CD4-positive, CD25-positive, alpha-beta regulatory T cell (primary cell): ENCODE measurements at regions not wholly inside any gene's neighbourhood (a gene's known extent, or its start where the extent isn't known, plus 50 kb on each side); places are given as distances from the start of the nearest gene placed in this dataset.

Experiments
- ATAC-seq, 2 donors: fragments of 150-1000 bp; cut with Tn5 transposase; one replicate each; pipeline ENCODE4 v1.10.0; 2021; ENCODE audit warnings: low read depth in 2 of 2, moderate number of reproducible peaks in 2 of 2, moderate library complexity in 1 of 2
- DNase-seq, 3 donors: peaks; one replicate each; pipeline versions ENCODE4 v3.0.0 to v3.0.0-alpha.2; 2012 to 2022; ENCODE audit warnings: mixed read lengths in 1 of 3
- H3K27ac ChIP-seq: one replicate; pipeline ENCODE4 v1.7.0; 2013; ENCODE audit warnings: mild to moderate bottlenecking, low read length; ENCODE audit not compliant: insufficient read depth, poor library complexity, severe bottlenecking
- H3K27me3 ChIP-seq: one replicate; pipeline ENCODE4 v1.7.0; 2013; ENCODE audit warnings: low read length; ENCODE audit not compliant: control insufficient read depth, insufficient read depth
- H3K36me3 ChIP-seq: one replicate; pipeline ENCODE4 v1.7.0; 2013; ENCODE audit warnings: mild to moderate bottlenecking, low read length, moderate library complexity; ENCODE audit not compliant: control insufficient read depth, insufficient read depth
- H3K4me1 ChIP-seq: 2 replicates; pipeline ENCODE4 v1.7.0; 2013; ENCODE audit warnings: mild to moderate bottlenecking, low read length; ENCODE audit not compliant: insufficient read depth, control insufficient read depth, poor library complexity, severe bottlenecking
- H3K4me3 ChIP-seq: one replicate; pipeline ENCODE4 v1.7.0; 2013; ENCODE audit warnings: low read depth, mild to moderate bottlenecking, low read length, moderate library complexity
- H3K9me3 ChIP-seq, 2 experiments: 1 replicate in 1 of 2; 2 replicates in 1 of 2; pipeline ENCODE4 v1.7.0; 2013; ENCODE audit warnings: low read length in 2 of 2, mild to moderate bottlenecking in 1 of 2, moderate library complexity in 1 of 2; ENCODE audit not compliant: control insufficient read depth in 2 of 2
- H3K27ac Mint-ChIP-seq, 3 donors: one replicate each; pipeline ENCODE4 v1.8.0; 2020 to 2022; ENCODE audit warnings: mild to moderate bottlenecking in 3 of 3, mixed read lengths in 3 of 3, moderate library complexity in 2 of 3
- H3K27me3 Mint-ChIP-seq: one replicate; pipeline ENCODE4 v1.8.0; 2022; ENCODE audit warnings: mild to moderate bottlenecking, mixed read lengths
- H3K36me3 Mint-ChIP-seq: one replicate; pipeline ENCODE4 v1.8.0; 2020; ENCODE audit warnings: mixed read lengths
- H3K4me1 Mint-ChIP-seq, 4 donors: one replicate each; pipeline ENCODE4 v1.8.0; 2020 to 2022; ENCODE audit warnings: mixed read lengths in 4 of 4, mild to moderate bottlenecking in 1 of 4
- H3K4me3 Mint-ChIP-seq, 4 donors: one replicate each; pipeline ENCODE4 v1.8.0; 2020 to 2022; ENCODE audit warnings: mild to moderate bottlenecking in 4 of 4, mixed read lengths in 4 of 4, moderate library complexity in 3 of 4
- H3K9me3 Mint-ChIP-seq, 7 donors: one replicate each; pipeline ENCODE4 v1.8.0; 2020 to 2022; ENCODE audit warnings: mixed read lengths in 7 of 7, mild to moderate bottlenecking in 3 of 7, moderate library complexity in 2 of 7

DNA sequence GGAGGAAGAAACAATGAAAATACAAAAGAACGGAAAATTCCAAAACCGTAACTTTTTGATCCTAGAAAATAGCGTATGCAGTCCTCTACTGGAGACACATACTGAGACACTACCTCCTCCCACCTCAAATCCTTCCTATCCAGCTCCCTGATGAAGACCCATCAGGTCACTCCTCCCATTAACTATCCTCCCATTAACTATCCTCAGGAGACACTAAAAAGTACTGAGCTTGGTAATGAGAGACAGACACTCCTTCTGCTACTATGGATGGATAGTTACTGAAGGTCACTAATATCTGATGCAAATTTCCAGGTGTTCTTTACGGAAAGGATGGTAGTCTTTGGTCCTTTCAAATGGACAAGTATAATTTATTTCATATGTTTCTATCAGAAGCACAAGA is 237.5 kb upstream of the BLID start:
- H3K36me3 ChIP-seq = no peaks in the 10 kb centered on the region
- no peaks in the 10 kb centered on the region for H3K27me3 ChIP-seq
- no peaks in the 10 kb centered on the region for H3K9me3 ChIP-seq
- H3K4me1 Mint-ChIP-seq = no peaks in the 10 kb centered on the region
- H3K27ac ChIP-seq = no peak overlapping the region
- H3K4me3 Mint-ChIP-seq = no peak overlapping the region
- DNase-seq (no peak), ATAC-seq (no peak)
- H3K27ac Mint-ChIP-seq = no peak overlapping the region
- H3K27me3 Mint-ChIP-seq = no peaks in the 10 kb centered on the region
- no peak overlapping the region for H3K4me3 ChIP-seq
- H3K9me3 Mint-ChIP-seq = peaks cover 0 to 8% (median 5%) of the 10 kb centered on the region in 7 donors
- H3K4me1 ChIP-seq = no peaks in the 10 kb centered on the region
- no peaks in the 10 kb centered on the region for H3K36me3 Mint-ChIP-seq

DNA sequence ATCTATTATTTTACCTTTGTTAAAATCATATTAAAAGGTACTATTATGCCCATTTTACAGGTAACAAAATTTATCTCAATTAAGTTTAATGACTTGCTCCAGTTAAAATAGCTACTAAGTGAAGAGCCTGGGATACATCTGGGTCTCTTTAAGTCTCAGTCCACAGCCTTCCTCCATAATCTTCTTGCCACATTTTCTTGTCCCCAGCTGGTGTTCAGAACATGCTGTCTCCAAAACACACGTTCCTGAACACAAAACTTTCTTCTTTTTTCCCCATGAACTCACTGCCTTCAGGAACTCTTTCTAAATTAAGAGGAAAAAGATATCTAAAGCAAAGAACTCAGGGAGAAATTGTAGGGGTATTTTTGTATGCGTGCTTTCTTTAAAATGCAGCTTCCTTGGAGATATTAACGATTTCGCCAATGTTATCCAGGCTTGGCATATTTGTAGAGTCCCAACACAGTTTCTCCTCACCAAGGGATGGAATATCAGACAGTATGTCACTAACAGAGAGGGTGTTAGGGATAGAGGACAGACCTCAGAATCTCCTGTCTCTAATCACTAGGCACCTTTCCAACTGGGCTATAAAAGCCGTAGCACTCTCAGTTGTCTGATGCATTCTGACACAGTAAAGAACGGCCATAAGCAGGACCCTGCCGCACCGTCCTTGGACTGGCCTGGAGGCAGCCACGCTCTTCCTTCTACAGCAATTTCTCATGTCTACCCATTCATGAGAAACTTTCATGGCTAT is 232.8 kb upstream of the BLID start:
- Mint-ChIP-seq H3K27ac (no peak overlapping the region), H3K4me1 (no peaks in the 10 kb centered on the region), H3K9me3 (peaks cover 0 to 10% (median 4%) of the 10 kb centered on the region in 7 donors), H3K4me3 (no peak overlapping the region), H3K27me3 (no peaks in the 10 kb centered on the region), H3K36me3 (no peaks in the 10 kb centered on the region)
- ATAC-seq = no peak
- DNase-seq = no peak
- no peak overlapping the region for H3K27ac ChIP-seq
- H3K4me1 ChIP-seq = no peaks in the 10 kb centered on the region
- no peak overlapping the region for H3K4me3 ChIP-seq
- no peaks in the 10 kb centered on the region for H3K36me3 ChIP-seq
- no peaks in the 10 kb centered on the region for H3K27me3 ChIP-seq
- no peaks in the 10 kb centered on the region for H3K9me3 ChIP-seq

GRCh38 chr11:122346006-122346405 is 230.0 kb upstream of the BLID start:
- H3K9me3 Mint-ChIP-seq = peaks cover 0 to 7% (median 2%) of the 10 kb centered on the region in 7 donors

DNA sequence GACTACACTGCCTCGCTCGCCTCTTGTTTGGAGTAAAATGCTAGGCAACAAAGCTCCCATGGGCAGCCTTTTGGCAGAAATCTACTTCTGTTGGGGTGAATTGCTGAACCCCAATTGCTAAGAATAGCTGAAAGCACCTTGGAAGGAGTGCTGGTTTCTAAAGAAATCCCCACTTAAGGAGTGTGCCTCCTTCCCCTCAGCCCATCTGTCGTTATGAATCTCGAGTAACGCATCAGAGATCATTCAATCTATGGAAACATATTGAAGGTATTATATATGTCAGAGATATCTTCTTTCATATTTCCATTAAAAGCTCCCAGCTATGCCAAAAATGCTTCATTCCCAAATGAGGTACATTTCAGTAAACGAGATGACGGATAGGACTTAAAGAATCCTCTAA is 229.6 kb upstream of the BLID start:
- H3K4me3 Mint-ChIP-seq = no peak overlapping the region
- H3K27me3 ChIP-seq = no peaks in the 10 kb centered on the region
- H3K27me3 Mint-ChIP-seq = peaks cover 1% of the 10 kb centered on the region
- no peaks in the 10 kb centered on the region for H3K4me1 ChIP-seq
- ATAC-seq = no peak
- no peaks in the 10 kb centered on the region for H3K9me3 ChIP-seq
- DNase-seq = no peak
- no peaks in the 10 kb centered on the region for H3K4me1 Mint-ChIP-seq
- H3K36me3 Mint-ChIP-seq = no peaks in the 10 kb centered on the region
- H3K36me3 ChIP-seq = no peaks in the 10 kb centered on the region
- H3K9me3 Mint-ChIP-seq = peaks cover 0 to 7% (median 2%) of the 10 kb centered on the region in 7 donors
- H3K4me3 ChIP-seq = no peak overlapping the region
- no peak overlapping the region for H3K27ac ChIP-seq
- no peak overlapping the region for H3K27ac Mint-ChIP-seq

More at GRCh38 chr11:122346006-122346405, 230.0 kb upstream of the BLID start:
- H3K4me1 Mint-ChIP-seq = no peaks in the 10 kb centered on the region
- H3K27me3 Mint-ChIP-seq = no peaks in the 10 kb centered on the region
- ATAC-seq (no peak), DNase-seq (no peak)
- no peaks in the 10 kb centered on the region for H3K36me3 Mint-ChIP-seq
- H3K27ac Mint-ChIP-seq = no peak overlapping the region
- Histone ChIP-seq H3K36me3 (no peaks in the 10 kb centered on the region), H3K27ac (no peak overlapping the region), H3K27me3 (no peaks in the 10 kb centered on the region), H3K9me3 (no peaks in the 10 kb centered on the region), H3K4me3 (no peak overlapping the region), H3K4me1 (no peaks in the 10 kb centered on the region)
- H3K4me3 Mint-ChIP-seq = no peak overlapping the region

GRCh38 chr11:122344215-122344614 is 228.2 kb upstream of the BLID start:
- H3K27ac ChIP-seq = no peak overlapping the region
- no peaks in the 10 kb centered on the region for H3K9me3 ChIP-seq
- Mint-ChIP-seq H3K4me1 (no peaks in the 10 kb centered on the region), H3K27ac (no peak overlapping the region), H3K4me3 (no peak overlapping the region), H3K36me3 (no peaks in the 10 kb centered on the region), H3K9me3 (peaks cover 0 to 7% (median 2%) of the 10 kb centered on the region in 7 donors), H3K27me3 (peaks cover 4% of the 10 kb centered on the region)
- no peaks in the 10 kb centered on the region for H3K27me3 ChIP-seq
- ATAC-seq (no peak), DNase-seq (no peak)
- no peak overlapping the region for H3K4me3 ChIP-seq
- no peaks in the 10 kb centered on the region for H3K36me3 ChIP-seq
- no peaks in the 10 kb centered on the region for H3K4me1 ChIP-seq

DNA sequence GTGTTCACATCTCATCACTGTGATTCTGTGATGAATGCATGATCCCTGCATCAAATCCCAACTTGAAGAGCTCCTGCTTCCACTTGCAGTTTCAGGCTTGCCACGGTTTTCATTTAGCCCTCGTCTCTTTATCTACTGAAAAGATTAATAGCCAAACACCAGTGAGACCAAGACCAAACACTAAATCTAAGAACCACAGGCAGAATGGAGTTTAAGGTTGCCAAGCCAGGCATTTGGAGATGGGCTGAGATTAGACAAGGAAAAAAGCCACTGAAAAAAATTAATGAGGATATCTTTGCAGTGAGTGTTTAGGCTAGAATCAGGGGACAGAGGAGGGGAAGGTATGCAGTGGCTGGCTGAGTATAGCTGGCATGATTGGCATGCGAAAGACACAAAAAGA is 227.2 kb upstream of the BLID start:
- no peaks in the 10 kb centered on the region for H3K4me1 ChIP-seq
- ATAC-seq = no peak
- H3K27me3 Mint-ChIP-seq = peaks cover 4% of the 10 kb centered on the region
- no peaks in the 10 kb centered on the region for H3K4me1 Mint-ChIP-seq
- no peaks in the 10 kb centered on the region for H3K9me3 ChIP-seq
- H3K27me3 ChIP-seq = no peaks in the 10 kb centered on the region
- H3K36me3 ChIP-seq = no peaks in the 10 kb centered on the region
- H3K9me3 Mint-ChIP-seq = peaks cover 0 to 7% (median 2%) of the 10 kb centered on the region in 7 donors
- H3K4me3 ChIP-seq = no peak overlapping the region
- DNase-seq = no peak
- H3K36me3 Mint-ChIP-seq = no peaks in the 10 kb centered on the region
- H3K4me3 Mint-ChIP-seq = no peak overlapping the region
- no peak overlapping the region for H3K27ac ChIP-seq
- no peak overlapping the region for H3K27ac Mint-ChIP-seq

GRCh38 chr11:122342089-122342744 is 226.2 kb upstream of the BLID start:
- Mint-ChIP-seq H3K27me3 (peaks cover 4% of the 10 kb centered on the region), H3K4me1 (no peaks in the 10 kb centered on the region), H3K36me3 (no peaks in the 10 kb centered on the region), H3K4me3 (no peak overlapping the region), H3K27ac (no peak overlapping the region), H3K9me3 (peaks cover 0 to 7% (median 1%) of the 10 kb centered on the region in 7 donors)
- DNase-seq (no peak), ATAC-seq (no peak)
- Histone ChIP-seq H3K27me3 (no peaks in the 10 kb centered on the region), H3K4me1 (no peaks in the 10 kb centered on the region), H3K9me3 (no peaks in the 10 kb centered on the region), H3K27ac (no peak overlapping the region), H3K4me3 (no peak overlapping the region), H3K36me3 (no peaks in the 10 kb centered on the region)

DNA sequence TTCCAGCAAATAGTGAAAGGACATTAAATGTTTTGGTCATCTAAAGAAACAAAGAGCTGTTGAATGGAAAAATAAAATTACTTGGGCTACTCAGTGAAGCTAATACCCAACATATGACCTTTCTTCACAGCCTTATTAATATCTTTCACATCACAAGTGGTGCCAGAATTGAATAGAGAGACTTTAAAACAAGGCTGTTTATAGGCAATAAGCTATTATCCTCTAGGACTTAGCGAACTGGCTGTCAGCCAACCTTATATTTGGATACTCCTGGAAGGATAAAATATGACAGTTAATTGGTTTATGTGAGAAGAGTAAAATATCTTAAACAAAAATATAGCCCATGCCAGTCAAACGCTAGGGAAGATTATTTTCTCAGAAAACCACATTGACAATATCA is 225.5 kb upstream of the BLID start:
- H3K27ac Mint-ChIP-seq = no peak overlapping the region
- no peaks in the 10 kb centered on the region for H3K9me3 ChIP-seq
- no peaks in the 10 kb centered on the region for H3K27me3 ChIP-seq
- H3K9me3 Mint-ChIP-seq = peaks cover 0 to 7% (median 1%) of the 10 kb centered on the region in 7 donors
- peaks cover 4% of the 10 kb centered on the region for H3K27me3 Mint-ChIP-seq
- H3K27ac ChIP-seq = no peak overlapping the region
- H3K4me1 Mint-ChIP-seq = no peaks in the 10 kb centered on the region
- H3K4me1 ChIP-seq = no peaks in the 10 kb centered on the region
- no peaks in the 10 kb centered on the region for H3K36me3 Mint-ChIP-seq
- no peak overlapping the region for H3K4me3 Mint-ChIP-seq
- ATAC-seq (no peak), DNase-seq (no peak)
- H3K36me3 ChIP-seq = no peaks in the 10 kb centered on the region
- H3K4me3 ChIP-seq = no peak overlapping the region
